GM23338 (cell line): ENCODE measurements at regions not wholly inside any gene's neighbourhood (a gene's known extent, or its start where the extent isn't known, plus 50 kb on each side); places are given as distances from the start of the nearest gene placed in this dataset.

ENCODE experiments used
- CREB1 ChIP-seq: fragments of 250-450 bp; sonication (Bioruptor Pico); IDR thresholded peaks from 2 replicates; pipeline ENCODE4 v1.5.0; 2020; ENCODE audit warnings: low read depth, mild to moderate bottlenecking, moderate library complexity
- EZH2 ChIP-seq: fragments of 200-600 bp; sonication (generic); IDR thresholded peaks from one replicate; pipeline ENCODE4 v1.8.0; 2017; ENCODE audit warnings: antibody characterized with exemption, mild to moderate bottlenecking, low read depth; ENCODE audit not compliant: unreplicated experiment
- EZH2phosphoT487 ChIP-seq: fragments of 200-600 bp; sonication (generic); IDR thresholded peaks from one replicate; pipeline ENCODE4 v1.8.1; 2018; ENCODE audit warnings: antibody characterized with exemption; ENCODE audit not compliant: unreplicated experiment
- NANOG ChIP-seq: IDR thresholded peaks from 2 replicates; pipeline ENCODE4 v1.6.1; 2016; ENCODE audit warnings: antibody characterized with exemption, borderline replicate concordance
- POLR2AphosphoS5 ChIP-seq: IDR thresholded peaks from 2 replicates; pipeline ENCODE4 v1.6.1; 2016; ENCODE audit warnings: antibody characterized with exemption, low read depth
- TF ChIP-seq, protein P1 (sequence below), 2 experiments: fragments of 200-600 bp in 1 of 2; sonication (generic) in 1 of 2; conservative IDR thresholded peaks; 2 replicates each; pipeline versions ENCODE4 v1.5.1 to v1.6.1; 2016 to 2017; ENCODE audit warnings: antibody characterized with exemption in 2 of 2, low read depth in 2 of 2, mild to moderate bottlenecking in 2 of 2, moderate library complexity in 1 of 2
- TF ChIP-seq, protein P2 (sequence below): IDR thresholded peaks from one replicate; pipeline ENCODE4 v1.6.1; 2018; ENCODE audit warnings: antibody characterized with exemption; ENCODE audit not compliant: unreplicated experiment

DNA sequence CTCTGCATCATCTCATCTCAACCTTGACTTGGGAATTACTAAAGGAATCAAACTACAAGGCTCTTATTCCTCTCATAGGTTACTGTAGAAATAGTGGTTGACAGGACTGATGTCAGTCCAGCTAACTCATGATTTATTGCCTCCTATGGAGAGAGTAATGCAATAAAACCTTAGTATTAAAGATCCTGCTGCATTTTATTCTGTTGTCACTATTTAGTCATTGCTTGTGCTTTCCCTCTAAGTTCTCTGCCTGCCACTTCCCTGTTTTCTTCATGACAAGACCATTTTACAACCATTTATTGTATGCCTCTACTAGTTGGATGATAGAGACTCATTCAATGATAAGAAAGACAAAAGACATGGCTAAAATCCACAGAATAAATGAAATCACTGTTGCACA, 134.1 kb upstream of the GRM7 start:
- TF ChIP-seq, protein P1, sequence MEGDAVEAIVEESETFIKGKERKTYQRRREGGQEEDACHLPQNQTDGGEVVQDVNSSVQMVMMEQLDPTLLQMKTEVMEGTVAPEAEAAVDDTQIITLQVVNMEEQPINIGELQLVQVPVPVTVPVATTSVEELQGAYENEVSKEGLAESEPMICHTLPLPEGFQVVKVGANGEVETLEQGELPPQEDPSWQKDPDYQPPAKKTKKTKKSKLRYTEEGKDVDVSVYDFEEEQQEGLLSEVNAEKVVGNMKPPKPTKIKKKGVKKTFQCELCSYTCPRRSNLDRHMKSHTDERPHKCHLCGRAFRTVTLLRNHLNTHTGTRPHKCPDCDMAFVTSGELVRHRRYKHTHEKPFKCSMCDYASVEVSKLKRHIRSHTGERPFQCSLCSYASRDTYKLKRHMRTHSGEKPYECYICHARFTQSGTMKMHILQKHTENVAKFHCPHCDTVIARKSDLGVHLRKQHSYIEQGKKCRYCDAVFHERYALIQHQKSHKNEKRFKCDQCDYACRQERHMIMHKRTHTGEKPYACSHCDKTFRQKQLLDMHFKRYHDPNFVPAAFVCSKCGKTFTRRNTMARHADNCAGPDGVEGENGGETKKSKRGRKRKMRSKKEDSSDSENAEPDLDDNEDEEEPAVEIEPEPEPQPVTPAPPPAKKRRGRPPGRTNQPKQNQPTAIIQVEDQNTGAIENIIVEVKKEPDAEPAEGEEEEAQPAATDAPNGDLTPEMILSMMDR (conservative IDR thresholded peaks at IDR 0.05; ENCODE audit: low read depth in 2 of 2), result no peak
- TF ChIP-seq CREB1 (CRISPR knock-in tag) (no peak), EZH2 (no peak), EZH2phosphoT487 (no peak), POLR2AphosphoS5 (no peak), NANOG (no peak)
- TF ChIP-seq, protein P2, sequence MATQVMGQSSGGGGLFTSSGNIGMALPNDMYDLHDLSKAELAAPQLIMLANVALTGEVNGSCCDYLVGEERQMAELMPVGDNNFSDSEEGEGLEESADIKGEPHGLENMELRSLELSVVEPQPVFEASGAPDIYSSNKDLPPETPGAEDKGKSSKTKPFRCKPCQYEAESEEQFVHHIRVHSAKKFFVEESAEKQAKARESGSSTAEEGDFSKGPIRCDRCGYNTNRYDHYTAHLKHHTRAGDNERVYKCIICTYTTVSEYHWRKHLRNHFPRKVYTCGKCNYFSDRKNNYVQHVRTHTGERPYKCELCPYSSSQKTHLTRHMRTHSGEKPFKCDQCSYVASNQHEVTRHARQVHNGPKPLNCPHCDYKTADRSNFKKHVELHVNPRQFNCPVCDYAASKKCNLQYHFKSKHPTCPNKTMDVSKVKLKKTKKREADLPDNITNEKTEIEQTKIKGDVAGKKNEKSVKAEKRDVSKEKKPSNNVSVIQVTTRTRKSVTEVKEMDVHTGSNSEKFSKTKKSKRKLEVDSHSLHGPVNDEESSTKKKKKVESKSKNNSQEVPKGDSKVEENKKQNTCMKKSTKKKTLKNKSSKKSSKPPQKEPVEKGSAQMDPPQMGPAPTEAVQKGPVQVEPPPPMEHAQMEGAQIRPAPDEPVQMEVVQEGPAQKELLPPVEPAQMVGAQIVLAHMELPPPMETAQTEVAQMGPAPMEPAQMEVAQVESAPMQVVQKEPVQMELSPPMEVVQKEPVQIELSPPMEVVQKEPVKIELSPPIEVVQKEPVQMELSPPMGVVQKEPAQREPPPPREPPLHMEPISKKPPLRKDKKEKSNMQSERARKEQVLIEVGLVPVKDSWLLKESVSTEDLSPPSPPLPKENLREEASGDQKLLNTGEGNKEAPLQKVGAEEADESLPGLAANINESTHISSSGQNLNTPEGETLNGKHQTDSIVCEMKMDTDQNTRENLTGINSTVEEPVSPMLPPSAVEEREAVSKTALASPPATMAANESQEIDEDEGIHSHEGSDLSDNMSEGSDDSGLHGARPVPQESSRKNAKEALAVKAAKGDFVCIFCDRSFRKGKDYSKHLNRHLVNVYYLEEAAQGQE, result no peak
